ENCODE measurements at regions not wholly inside any gene's neighbourhood (a gene's known extent, or its start where the extent isn't known, plus 50 kb on each side); places are given as distances from the start of the nearest gene placed in this dataset.
A peak's percentile ranks its signal among the peaks of the same experiment; 100 is the strongest.

DNA sequence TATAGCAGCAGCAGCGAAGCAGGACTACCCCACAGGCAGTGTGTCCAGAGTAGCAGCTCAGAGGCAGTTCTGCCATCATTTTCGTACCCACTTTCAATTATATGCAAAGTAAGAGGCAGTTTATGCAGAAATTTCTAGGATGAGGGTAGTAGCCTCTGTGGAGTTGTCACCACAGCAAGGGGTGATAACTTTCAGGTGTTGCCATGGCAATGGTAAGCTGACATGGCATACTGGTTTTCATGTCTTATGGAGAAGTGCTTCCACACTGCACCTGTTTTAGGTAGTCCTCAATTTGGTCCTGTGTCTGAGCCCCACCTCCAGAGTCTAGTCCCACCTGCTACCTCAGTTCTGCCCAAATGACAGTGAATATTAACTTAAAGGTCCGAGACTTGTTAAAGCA, 133.3 kb upstream of the SYT6 start:
- H2AFZ ChIP-seq (ENCODE audit: low read depth, low read length): no peak overlapping the region
- peak overlapping the region; percentile 17 for H3K4me2 ChIP-seq (ENCODE audit: low read length)
- H3F3A ChIP-seq (ENCODE audit: insufficient read depth, low read length, poor library complexity, severe bottlenecking): no peaks in the 10 kb centered on the region
- H4K20me1 ChIP-seq (ENCODE audit: insufficient read depth): no peaks in the 10 kb centered on the region
- TF ChIP-seq RAD21 (conservative IDR thresholded peaks at IDR 0.05) (no peak), SMC3 (conservative IDR thresholded peaks at IDR 0.05; ENCODE audit: poor library complexity) (no peak), EP300 (conservative IDR thresholded peaks at IDR 0.05; ENCODE audit: poor library complexity, severe bottlenecking) (no peak), EZH2 (IDR thresholded peaks at IDR 0.05; ENCODE audit: borderline replicate concordance, insufficient read depth, low read length, poor library complexity, severe bottlenecking) (no peak), MXI1 (conservative IDR thresholded peaks at IDR 0.05; ENCODE audit: poor library complexity, severe bottlenecking) (no peak), POLR2AphosphoS5 (IDR thresholded peaks at IDR 0.05) (no peak), CTCF (IDR thresholded peaks at IDR 0.05; ENCODE audit: poor library complexity, severe bottlenecking) (no peak), TAF1 (IDR thresholded peaks at IDR 0.05; ENCODE audit: low read depth) (no peak)
- TF ChIP-seq, protein P1, sequence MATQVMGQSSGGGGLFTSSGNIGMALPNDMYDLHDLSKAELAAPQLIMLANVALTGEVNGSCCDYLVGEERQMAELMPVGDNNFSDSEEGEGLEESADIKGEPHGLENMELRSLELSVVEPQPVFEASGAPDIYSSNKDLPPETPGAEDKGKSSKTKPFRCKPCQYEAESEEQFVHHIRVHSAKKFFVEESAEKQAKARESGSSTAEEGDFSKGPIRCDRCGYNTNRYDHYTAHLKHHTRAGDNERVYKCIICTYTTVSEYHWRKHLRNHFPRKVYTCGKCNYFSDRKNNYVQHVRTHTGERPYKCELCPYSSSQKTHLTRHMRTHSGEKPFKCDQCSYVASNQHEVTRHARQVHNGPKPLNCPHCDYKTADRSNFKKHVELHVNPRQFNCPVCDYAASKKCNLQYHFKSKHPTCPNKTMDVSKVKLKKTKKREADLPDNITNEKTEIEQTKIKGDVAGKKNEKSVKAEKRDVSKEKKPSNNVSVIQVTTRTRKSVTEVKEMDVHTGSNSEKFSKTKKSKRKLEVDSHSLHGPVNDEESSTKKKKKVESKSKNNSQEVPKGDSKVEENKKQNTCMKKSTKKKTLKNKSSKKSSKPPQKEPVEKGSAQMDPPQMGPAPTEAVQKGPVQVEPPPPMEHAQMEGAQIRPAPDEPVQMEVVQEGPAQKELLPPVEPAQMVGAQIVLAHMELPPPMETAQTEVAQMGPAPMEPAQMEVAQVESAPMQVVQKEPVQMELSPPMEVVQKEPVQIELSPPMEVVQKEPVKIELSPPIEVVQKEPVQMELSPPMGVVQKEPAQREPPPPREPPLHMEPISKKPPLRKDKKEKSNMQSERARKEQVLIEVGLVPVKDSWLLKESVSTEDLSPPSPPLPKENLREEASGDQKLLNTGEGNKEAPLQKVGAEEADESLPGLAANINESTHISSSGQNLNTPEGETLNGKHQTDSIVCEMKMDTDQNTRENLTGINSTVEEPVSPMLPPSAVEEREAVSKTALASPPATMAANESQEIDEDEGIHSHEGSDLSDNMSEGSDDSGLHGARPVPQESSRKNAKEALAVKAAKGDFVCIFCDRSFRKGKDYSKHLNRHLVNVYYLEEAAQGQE (IDR thresholded peaks at IDR 0.05; ENCODE audit: borderline replicate concordance): no peak
- no peaks in the 10 kb centered on the region for H3K36me3 ChIP-seq (ENCODE audit: insufficient read depth, low read length)
- no peaks in the 10 kb centered on the region for H3K27me3 ChIP-seq (ENCODE audit: insufficient read depth, low read depth, low read length)
- H3K9me3 ChIP-seq (ENCODE audit: low read length): no peaks in the 10 kb centered on the region
- H3K4me3 ChIP-seq (ENCODE audit: low read length): peak overlapping the region; percentile 34
- no peaks in the 10 kb centered on the region for H3K79me2 ChIP-seq (replicated peaks; ENCODE audit: insufficient read depth, low read length)
- H3K27ac ChIP-seq (ENCODE audit: low read length): no peak overlapping the region
- no peak overlapping the region for H3K9ac ChIP-seq (ENCODE audit: low read length)
- H3K9me2 ChIP-seq (ENCODE audit: insufficient read depth, low read length): no peaks in the 10 kb centered on the region

GRCh38 chr1:114286179-114286578, 132.5 kb upstream of the SYT6 start:
- Histone ChIP-seq H3F3A (ENCODE audit: insufficient read depth, low read length, poor library complexity, severe bottlenecking) (no peaks in the 10 kb centered on the region), H3K27ac (ENCODE audit: low read length) (no peak overlapping the region), H3K9ac (ENCODE audit: low read length) (no peak overlapping the region), H3K9me3 (ENCODE audit: low read length) (no peaks in the 10 kb centered on the region), H3K79me2 (replicated peaks; ENCODE audit: insufficient read depth, low read length) (no peaks in the 10 kb centered on the region), H4K20me1 (ENCODE audit: insufficient read depth) (no peaks in the 10 kb centered on the region), H3K27me3 (ENCODE audit: insufficient read depth, low read depth, low read length) (no peaks in the 10 kb centered on the region), H3K9me2 (ENCODE audit: insufficient read depth, low read length) (no peaks in the 10 kb centered on the region), H3K36me3 (ENCODE audit: insufficient read depth, low read length) (no peaks in the 10 kb centered on the region), H3K4me3 (ENCODE audit: low read length) (no peak overlapping the region), H3K4me2 (ENCODE audit: low read length) (no peak overlapping the region), H2AFZ (ENCODE audit: low read depth, low read length) (no peak overlapping the region)
- no peak for TF ChIP-seq RAD21 (conservative IDR thresholded peaks at IDR 0.05)
